Nephron (organoid): ENCODE measurements at regions not wholly inside any gene's neighbourhood (a gene's known extent, or its start where the extent isn't known, plus 50 kb on each side); places are given as distances from the start of the nearest gene placed in this dataset.
A peak's percentile ranks its signal among the peaks of the same experiment; 100 is the strongest.
"Not testable (repeated sequence)": the region's sequence is repeated elsewhere in the genome, so short reads cannot be mapped to it uniquely, and the experiment has no call there.

ENCODE experiments used
- H3K27ac Mint-ChIP-seq, 3 experiments: 2 replicates each; pipeline ENCODE4 v1.8.0; 2020; ENCODE audit warnings: mixed read lengths in 3 of 3, mild to moderate bottlenecking in 2 of 3, moderate library complexity in 1 of 3
- H3K27me3 Mint-ChIP-seq: 2 replicates; pipeline ENCODE4 v1.8.0; 2021; ENCODE audit warnings: low read depth, mild to moderate bottlenecking, moderate library complexity, mixed read lengths
- H3K36me3 Mint-ChIP-seq: 2 replicates; pipeline ENCODE4 v1.8.0; 2020; ENCODE audit warnings: low read depth, mixed read lengths
- H3K4me1 Mint-ChIP-seq: 2 replicates; pipeline ENCODE4 v1.8.0; 2020; ENCODE audit warnings: mixed read lengths
- H3K4me3 Mint-ChIP-seq, 3 experiments: 2 replicates each; pipeline ENCODE4 v1.8.0; 2020; ENCODE audit warnings: mild to moderate bottlenecking in 3 of 3, mixed read lengths in 3 of 3, moderate library complexity in 2 of 3
- H3K9me3 Mint-ChIP-seq: 2 replicates; pipeline ENCODE4 v1.8.0; 2020; ENCODE audit warnings: mixed read lengths
- TF ChIP-seq, protein P1 (sequence below), 3 experiments: fragments of 200-600 bp; sonication (generic); IDR thresholded peaks; one replicate each; pipeline ENCODE4 v1.5.0; 2021; ENCODE audit warnings: antibody characterized with exemption in 3 of 3; ENCODE audit not compliant: unreplicated experiment in 3 of 3

DNA sequence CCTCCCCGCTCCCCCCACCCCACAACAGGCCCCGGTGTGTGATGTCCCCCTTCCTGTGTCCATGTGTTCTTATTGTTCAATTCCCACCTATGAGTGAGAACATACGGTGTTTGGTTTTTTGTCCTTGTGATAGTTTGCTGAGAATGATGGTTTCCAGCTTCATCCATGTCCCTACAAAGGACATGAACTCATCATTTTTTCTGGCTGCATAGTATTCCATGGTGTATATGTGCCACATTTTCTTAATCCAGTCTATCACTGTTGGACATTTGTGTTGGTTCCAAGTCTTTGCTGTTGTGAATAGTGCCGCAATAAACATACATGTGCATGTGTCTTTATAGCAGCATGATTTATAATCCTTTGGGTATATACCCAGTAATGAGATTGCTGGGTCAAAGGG, 104.3 kb downstream of the MTPN start:
- H3K4me1 Mint-ChIP-seq, H3K36me3 Mint-ChIP-seq, H3K27ac Mint-ChIP-seq, H3K27me3 Mint-ChIP-seq, H3K4me3 Mint-ChIP-seq, H3K9me3 Mint-ChIP-seq: not testable (repeated sequence)

DNA sequence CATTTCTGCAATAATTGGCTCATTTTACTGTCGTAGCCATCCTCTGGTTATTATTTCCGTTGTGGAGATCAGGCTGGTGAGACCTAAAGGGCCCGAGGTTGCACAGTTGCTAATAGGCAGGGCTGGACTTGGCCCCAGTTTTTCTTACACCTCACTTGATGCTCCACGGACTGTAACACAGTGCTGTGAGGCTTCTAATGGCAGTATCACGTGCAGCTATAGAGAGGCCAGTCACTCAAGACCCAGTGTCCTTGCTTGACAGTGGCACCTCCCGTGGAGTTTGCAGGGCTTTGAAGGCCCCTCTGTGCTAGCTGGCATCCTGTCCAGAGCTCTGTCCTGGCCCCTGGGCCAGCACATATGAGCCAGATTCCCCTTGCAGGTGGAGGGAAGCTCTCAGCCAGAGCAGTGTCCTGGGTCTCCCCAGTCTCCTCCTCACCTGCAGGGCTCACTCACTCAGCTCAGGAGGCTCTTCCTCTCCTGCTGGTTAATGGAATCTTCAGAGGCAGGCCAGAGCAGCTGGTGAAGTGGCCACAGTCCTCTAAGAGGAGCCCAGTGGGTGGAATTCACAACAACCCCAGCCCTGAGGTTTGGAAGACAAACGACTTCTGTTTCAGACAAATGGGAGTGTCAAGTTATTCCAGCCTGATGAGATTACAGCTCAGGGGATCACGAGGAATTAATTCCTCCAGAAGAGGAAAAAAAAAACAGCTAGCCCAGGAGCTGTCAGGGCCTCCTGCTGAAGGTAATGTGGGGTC, 114.2 kb upstream of the FAM180A start:
- TF ChIP-seq, protein P1, sequence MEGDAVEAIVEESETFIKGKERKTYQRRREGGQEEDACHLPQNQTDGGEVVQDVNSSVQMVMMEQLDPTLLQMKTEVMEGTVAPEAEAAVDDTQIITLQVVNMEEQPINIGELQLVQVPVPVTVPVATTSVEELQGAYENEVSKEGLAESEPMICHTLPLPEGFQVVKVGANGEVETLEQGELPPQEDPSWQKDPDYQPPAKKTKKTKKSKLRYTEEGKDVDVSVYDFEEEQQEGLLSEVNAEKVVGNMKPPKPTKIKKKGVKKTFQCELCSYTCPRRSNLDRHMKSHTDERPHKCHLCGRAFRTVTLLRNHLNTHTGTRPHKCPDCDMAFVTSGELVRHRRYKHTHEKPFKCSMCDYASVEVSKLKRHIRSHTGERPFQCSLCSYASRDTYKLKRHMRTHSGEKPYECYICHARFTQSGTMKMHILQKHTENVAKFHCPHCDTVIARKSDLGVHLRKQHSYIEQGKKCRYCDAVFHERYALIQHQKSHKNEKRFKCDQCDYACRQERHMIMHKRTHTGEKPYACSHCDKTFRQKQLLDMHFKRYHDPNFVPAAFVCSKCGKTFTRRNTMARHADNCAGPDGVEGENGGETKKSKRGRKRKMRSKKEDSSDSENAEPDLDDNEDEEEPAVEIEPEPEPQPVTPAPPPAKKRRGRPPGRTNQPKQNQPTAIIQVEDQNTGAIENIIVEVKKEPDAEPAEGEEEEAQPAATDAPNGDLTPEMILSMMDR (IDR thresholded peaks at IDR 0.05; ENCODE audit: unreplicated experiment in 3 of 3), result no peak
- peaks cover 3% of the 10 kb centered on the region for H3K36me3 Mint-ChIP-seq
- peaks cover 4% of the 10 kb centered on the region for H3K9me3 Mint-ChIP-seq
- peaks cover 11% of the 10 kb centered on the region for H3K4me1 Mint-ChIP-seq
- H3K27ac Mint-ChIP-seq, result peak overlapping the region; percentile 5 to 6 (median 6)
- no peak overlapping the region for H3K4me3 Mint-ChIP-seq
- H3K27me3 Mint-ChIP-seq, result peaks cover 7% of the 10 kb centered on the region

DNA sequence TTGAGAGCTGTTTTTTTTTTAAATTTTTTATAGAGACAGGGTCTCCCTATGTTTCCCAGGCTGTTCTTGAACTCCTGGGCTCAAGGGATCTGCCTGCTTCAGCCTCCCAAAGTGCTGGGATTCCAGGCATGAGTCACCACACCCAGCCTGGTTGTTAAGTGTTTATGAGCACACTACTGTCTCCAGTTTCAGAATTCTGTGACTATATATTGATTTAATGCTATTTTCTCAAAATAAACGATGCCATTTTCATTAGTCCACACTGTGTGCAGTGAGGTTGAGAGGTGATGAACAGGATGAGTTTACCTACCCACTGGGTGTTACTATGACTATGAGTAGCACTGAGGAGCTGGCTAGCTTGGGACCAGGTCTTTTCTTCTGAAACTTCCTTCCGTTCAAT, 110.9 kb upstream of the FAM180A start:
- H3K9me3 Mint-ChIP-seq, result peaks cover 10% of the 10 kb centered on the region
- H3K4me3 Mint-ChIP-seq, result no peak overlapping the region
- peaks cover 4% of the 10 kb centered on the region for H3K27me3 Mint-ChIP-seq

DNA sequence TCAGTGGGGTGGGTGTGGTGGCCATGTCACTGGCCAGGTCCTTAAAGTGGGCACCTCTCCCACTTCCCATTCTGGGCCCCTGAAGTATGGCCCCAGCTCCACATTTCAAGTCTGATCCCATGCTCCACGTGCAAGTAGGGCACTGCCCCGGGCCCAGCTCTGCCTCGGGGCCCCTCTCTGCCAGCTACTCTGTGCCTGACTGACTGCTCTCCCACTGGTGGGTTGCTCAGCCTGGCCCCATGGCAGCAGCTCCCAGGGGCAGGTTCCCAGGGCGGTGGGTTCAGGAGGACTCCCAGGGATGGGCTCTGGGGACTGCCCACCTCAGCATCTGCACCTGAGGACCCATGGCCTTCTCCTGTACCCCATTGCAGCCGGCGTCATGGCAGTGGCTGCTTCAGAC, 110.2 kb upstream of the FAM180A start:
- Mint-ChIP-seq H3K27me3 (peaks cover 4% of the 10 kb centered on the region), H3K36me3 (peaks cover 3% of the 10 kb centered on the region), H3K4me3 (no peak overlapping the region)

More for the DNA sequence above, 110.9 kb upstream of the FAM180A start:
- H3K36me3 Mint-ChIP-seq, result peaks cover 3% of the 10 kb centered on the region
- H3K4me1 Mint-ChIP-seq, result peaks cover 19% of the 10 kb centered on the region
- TF ChIP-seq, protein P1 (IDR thresholded peaks at IDR 0.05; ENCODE audit: unreplicated experiment in 3 of 3), result no peak
- H3K27ac Mint-ChIP-seq, result no peak overlapping the region

GRCh38 chr7:135858379-135858778, 109.8 kb upstream of the FAM180A start:
- TF ChIP-seq, protein P1 (IDR thresholded peaks at IDR 0.05; ENCODE audit: unreplicated experiment in 3 of 3), result no peak
- Mint-ChIP-seq H3K36me3 (peaks cover 3% of the 10 kb centered on the region), H3K4me3 (no peak overlapping the region)

More for the DNA sequence above, 110.2 kb upstream of the FAM180A start:
- H3K9me3 Mint-ChIP-seq, result peaks cover 10% of the 10 kb centered on the region
- H3K4me1 Mint-ChIP-seq, result peaks cover 19% of the 10 kb centered on the region
- H3K27ac Mint-ChIP-seq, result no peak overlapping the region
- TF ChIP-seq, protein P1 (IDR thresholded peaks at IDR 0.05; ENCODE audit: unreplicated experiment in 3 of 3), result no peak

DNA sequence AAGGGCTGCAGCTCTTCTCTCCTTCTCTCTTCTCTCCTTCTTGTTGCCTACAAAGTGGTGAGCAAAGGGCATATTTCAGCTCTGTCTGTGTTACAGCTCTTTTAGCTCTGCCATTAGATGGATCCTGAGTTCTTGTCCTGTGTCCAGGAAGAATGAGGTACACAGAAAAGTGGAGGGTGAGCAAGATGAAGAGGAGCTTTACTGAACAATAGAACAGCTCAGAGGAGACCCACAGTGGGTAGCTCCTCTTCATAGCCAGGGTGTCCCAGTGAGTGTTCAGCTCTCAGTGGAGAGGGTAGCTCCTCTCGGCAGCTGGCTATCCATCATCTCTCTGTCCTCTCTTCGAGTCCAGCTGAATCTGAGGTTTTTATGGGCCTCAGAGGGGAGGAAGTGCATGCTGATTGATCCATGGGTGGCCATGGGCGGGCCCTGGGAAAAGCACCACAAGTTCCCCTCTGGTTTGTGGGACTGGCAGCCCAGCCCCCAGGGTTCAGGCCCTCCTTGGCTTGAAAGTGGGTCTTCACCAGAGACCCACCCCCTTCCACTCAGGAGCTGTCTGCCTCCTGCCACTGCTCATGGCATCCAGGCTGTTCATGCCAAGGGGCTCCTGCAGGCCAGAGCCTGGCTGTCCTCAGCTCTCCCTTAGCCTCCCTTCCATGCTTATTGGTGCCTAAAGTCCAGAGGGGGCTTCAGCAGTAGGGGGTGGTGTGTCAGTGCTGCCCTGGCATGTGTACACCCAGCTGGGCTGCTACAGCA, 109.1 kb upstream of the FAM180A start:
- Mint-ChIP-seq H3K36me3 (peaks cover 3% of the 10 kb centered on the region), H3K27me3 (peaks cover 4% of the 10 kb centered on the region), H3K4me1 (peaks cover 11% of the 10 kb centered on the region), H3K27ac (no peak overlapping the region), H3K9me3 (peaks cover 10% of the 10 kb centered on the region), H3K4me3 (no peak overlapping the region)
- TF ChIP-seq, protein P1 (IDR thresholded peaks at IDR 0.05; ENCODE audit: unreplicated experiment in 3 of 3), result no peak

More at GRCh38 chr7:135858379-135858778, 109.8 kb upstream of the FAM180A start:
- Mint-ChIP-seq H3K9me3 (peaks cover 10% of the 10 kb centered on the region), H3K4me1 (peaks cover 18% of the 10 kb centered on the region), H3K27ac (no peak overlapping the region), H3K27me3 (peaks cover 4% of the 10 kb centered on the region)
